ENCODE measurements at regions not wholly inside any gene's neighbourhood (a gene's known extent, or its start where the extent isn't known, plus 50 kb on each side); places are given as distances from the start of the nearest gene placed in this dataset.

DNA sequence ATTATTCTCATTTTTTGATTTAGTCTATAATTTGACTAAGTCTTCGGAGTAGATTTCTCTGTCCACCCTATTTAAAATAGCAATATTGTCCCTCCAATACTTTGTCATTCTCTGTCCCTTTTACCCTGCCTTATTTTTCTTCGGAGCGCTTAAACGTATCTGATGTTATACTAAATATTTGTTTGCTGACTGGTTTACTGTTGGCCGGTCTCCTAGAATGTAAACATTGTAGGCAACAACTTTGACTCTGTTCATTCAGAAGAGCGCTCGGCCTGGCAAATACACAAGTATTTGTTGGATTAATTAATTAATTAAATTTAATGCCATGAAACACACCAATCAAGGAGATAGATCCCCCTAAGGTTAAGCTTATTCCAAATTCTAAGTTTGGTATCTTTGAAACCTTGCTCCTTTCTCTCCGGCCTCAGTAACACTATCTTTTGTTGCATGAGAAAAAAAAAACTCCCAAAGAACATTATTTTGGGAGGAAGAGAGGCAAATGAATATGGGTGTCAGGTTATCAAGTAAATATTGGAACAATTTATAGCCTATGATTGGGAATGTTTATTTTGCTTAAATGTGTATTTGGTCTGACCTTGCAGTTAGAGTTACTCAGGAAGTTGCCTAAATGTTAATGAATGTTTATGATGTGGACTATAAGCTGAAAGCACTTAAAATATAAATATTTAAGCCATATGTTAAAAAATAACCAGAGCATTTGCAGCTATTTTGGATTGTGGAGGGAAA lies 231.1 kb downstream of the SOX4 start:
- no peak for DNase-seq

DNA sequence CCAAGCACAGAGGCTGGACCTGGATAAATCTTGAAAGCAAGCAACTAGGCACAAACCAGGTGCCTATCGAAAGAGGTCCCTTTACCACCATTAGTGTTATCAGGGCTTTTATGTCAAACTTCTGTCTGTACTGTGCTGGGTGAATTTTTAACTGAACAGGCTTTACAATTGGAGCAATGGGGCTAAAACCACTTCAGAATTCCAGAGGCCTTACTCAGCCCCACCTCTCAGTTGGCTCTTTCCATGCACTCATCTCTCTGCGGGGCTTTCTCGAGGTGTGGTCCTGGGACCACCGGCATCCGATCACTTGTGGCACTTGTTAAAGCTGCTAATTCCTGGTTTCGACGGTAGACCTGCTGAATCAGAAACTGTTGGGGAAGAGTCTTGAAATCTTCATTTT lies 232.5 kb downstream of the SOX4 start:
- no peak for DNase-seq

DNA sequence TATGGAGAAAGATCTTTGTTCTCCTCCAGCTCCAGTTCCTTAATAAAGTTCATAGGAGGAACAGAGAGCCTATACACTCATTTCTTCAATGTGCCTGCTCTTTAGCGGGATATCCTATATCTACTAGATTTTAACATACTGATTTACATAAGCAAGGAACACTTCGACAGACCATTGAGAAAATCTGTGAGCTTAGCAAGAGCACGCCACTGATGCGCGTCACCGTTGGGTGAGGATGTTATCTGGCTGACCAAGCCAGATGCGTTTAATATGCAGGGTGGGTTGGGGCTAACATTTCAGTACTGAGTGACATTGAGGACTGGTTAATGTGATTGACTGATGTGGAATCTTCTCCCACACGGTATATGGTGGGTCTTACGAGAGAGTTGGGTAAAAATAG lies 233.4 kb downstream of the SOX4 start:
- no peak for DNase-seq

DNA sequence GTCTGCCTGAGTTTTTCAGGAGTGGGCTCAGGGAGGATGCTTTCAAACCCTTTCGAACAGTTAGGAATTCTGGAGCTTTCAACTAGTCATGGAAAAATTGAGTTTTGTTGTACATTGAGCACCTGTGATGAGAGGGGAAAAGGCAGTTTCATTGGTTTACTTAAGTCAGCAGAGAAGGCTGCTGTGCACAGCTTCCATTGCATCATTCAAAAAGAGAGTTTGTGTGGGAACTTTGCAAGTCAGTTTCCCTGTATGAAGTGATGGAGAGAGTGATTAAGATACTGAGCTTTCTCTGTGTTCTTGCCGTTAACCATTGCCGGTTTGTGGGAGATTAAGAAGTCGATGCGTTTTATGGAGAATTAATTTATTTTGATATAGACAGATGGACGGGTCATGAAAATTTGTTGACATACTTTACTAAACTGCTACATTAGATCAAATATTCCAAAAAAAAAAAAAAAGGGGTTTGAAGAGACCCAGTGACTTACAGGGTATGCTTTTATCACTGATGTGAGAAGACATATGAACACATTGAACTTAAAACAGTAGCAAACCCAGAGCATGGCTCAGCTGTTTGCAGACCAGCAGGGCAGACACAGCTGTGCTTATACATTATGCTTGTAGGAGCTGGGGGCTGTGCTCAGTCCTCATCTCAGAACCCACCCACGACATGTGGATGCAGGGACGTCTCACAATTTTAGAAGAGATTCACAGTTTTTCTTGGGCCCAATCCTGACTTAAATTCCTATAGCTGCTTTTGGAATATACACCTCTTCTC lies 234.1 kb downstream of the SOX4 start:
- DNase-seq = no peak

DNA sequence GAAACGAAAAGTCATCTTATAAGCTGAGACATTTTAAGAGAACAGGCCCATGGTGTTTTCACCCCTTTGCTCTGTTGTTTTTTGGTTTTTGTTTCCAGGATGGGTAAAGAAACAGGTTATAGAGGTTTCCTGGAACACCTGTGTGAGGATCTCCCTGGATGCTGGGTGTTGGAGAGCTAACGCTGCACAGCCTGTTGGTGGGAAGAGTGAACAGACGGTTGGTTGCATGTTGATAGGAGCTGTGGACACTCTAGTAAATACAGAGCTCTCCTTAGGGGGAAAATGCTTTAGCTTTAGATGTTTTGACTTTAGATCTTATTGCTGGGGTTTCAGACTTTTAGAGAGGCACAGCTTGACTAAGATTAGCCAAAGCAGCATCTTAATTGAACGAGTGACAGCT lies 235.2 kb downstream of the SOX4 start:
- DNase-seq = no peak

DNA sequence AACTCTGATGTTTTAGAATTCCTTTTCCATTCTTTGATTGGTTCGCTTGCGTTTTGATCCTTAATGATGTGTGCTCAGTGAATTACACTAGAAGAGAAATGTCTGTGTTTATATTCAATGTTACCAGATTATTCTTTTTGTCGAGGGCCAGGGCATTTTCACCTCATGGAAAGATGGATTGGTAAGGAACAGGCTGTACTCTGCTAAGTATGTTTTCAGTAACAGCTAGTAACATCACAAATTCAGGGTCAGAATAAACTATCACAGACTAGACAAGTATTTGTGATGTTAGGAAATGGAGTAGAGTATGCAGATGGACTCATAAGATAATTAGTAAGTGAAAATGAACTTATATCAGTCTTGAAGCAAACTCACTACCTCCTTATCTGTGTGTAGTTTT lies 235.6 kb downstream of the SOX4 start:
- DNase-seq = no peak

DNA sequence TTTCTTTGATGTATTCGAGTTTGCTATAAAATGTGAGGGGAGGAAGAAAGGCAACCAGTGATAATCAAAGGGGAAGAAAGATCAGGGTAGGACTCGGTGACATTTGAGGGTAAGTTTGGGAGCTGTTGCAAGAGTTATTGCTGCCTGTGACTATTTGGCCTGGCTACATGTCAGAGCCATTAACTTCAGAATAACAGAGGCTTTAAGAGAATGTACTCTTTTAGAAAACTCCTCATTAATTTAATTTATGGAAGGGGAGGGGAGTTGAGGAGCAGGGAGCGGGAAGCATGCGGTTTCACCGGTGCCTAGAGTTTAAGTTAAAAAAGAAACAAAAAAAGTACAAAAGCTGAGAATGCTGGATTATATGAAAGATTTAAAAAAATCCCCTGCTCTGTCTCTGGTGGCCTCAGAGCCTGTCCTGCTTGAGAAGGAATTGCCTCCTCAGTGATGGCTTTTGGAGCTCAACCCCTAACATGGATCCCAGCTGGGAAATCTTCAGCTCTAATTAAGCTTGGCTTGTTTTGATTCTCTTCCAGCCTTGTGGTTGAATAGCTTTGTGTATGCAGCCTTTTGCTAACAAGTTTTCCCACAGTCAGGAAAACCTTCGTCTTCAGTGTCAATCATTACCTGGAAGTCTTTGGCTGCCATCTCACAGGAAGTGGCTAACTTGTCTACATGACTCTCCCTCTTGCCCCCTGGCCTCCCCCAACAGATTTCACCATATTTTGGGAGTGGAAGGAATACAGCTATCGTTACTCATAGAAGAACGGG lies 238.2 kb downstream of the SOX4 start:
- DNase-seq = no peak

DNA sequence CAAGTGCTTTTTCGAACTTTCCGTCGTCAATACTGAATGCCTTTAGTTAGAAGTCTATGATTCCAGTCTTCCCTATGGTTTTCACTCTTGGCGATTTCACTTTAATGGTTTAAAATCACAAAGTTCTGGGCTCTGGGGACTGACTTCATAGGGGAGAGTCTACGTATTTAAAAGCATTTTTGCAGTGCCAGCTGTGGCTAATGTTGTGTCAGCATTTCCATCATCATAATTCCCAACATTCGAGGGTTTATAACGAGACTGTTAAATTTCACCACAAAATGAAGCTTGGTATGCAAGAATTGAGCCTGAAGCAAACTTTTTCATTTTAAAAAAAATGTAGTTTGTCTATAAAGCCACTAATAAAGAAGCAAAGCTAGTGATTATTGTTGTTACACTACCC lies 242.7 kb downstream of the SOX4 start:
- no peak for DNase-seq

DNA sequence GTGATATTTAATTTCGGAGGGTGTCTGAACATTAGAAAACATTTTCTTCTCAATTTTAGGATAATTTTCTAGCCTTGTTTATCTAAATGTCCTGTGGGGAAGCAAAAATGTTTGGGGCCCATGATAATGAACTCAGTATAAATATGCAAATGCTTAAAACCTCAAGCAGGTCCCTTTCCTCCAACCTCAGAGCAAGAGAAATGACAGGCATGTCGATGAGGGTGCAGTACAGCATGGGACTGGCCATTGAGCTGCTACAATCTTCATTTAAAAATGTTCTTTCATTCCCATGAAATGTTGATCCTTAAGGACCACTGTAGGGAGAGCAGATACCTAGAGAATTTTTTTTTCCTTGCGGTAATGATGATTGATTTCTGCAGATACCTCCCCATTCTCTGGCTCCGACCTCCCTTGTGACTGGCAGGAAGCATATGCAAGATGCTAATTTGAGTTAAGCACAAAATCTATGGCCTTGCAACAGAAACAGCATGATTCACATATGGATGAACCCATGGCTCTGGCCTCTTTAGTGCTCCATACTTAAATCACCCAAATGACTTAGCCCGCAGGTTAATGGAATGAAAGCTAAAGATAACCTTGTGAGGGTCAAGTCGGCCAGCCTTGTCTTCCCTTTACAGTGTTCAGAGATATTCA lies 243.3 kb downstream of the SOX4 start:
- no peak for DNase-seq

DNA sequence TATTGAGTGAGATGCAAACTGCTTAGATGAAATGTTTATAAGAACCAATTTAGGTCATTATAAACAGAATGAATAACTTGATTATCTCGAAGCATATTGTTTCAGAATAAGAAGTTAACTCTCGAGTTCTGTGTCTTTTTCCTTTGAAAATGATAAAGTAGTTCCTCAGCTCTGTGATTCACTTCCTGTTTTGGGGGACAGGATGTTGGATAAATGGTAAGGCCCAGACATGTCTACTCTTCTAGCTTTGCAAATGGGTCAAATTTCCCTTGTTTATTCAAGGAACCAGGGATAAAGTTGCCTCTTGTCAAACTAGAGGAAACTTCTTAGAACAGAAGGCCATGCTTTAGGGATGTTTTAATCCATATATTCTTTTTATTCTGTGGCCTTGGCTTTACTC lies 246.9 kb downstream of the SOX4 start:
- DNase-seq = no peak

DNA sequence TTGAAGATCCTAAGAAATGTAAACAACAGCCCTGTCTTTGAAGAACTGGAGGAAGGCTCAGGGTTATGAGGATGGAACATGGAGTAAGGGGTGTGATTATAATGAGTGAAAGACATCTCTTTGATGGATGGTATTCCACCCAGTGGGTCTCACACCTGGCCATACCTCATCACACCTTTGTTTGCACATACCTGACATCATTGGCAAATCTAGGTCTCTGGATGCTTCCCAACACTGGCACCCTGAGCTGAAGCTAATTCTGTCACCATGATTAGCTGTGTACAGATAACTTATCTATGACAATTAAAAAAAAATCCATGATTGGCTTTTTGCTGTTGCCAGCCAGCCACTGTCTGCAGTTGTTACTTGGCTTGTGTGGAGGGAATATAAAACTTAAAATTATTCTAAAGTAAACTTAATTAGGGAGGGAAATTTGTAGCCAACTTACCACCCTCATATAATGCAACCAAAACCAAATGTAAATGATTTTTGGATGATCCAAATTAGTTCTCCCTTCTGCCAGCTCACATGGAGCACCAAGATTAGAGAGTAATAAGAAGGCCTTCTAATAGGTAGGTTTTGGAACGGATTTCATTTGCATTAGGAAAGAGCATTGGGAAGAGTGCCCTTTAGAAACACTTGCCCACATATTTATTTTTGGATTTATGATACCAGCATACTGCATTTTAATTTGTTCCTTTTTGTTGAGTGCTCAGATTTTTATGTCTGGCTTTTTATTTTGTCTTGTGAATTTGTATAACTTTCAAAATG lies 249.5 kb downstream of the SOX4 start:
- no peak for DNase-seq

DNA sequence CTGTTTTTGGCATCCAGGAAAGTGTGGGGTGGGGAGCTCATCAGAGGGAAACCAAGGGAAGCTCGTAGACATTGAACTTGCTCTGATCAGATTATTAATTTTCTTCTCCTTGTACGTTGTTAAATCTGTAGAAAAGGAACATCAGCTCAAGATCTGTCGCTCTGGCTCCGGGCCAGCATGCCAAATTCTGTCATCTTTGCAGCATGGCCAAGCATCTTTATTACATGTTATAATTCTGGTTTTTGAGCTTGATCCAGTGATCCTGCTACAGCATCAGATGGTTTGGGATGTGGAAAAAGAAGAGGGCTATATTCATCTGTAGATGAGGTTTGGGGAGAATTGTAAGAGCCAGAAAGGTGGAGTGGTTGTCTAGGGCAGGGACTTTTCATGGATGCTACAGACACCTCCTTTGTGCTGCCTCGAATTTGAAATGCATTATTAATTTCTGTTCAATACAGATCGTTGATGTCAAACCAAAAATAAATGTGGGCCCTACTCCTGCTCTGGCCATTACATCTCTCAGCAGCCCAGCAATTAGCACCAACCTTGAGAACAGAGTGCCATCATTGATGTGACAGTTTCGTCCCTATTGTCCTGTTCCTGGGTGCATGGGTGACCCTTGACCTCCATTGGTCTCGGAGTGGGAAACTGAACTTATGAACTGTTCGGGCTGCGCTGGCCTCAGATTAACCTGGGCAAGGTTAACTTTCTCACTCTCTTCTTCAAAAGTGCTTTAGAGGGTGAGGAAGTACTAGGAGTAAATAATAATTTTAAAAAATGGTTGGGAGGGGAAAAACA lies 250.8 kb downstream of the SOX4 start:
- no peak for DNase-seq

DNA sequence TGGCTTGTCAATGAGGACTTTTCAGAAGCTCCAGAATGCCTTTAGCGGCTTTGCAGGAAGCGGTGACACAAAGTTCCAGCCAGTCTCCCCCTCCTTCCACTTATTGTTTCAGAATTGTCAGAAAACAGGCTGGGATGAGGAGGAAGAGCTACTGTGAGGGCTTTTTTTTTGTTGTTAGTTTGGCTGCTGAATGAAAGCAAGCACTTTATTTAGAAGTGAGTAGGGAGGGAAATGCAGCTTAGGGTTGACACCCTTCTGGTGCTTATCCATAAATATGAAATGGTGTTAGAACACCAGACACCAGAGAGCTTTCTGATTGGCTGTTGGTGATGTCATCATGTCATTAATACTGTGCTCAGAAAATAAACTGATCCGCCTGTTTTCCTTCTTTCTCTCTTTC lies 251.5 kb downstream of the SOX4 start:
- DNase-seq = no peak

DNA sequence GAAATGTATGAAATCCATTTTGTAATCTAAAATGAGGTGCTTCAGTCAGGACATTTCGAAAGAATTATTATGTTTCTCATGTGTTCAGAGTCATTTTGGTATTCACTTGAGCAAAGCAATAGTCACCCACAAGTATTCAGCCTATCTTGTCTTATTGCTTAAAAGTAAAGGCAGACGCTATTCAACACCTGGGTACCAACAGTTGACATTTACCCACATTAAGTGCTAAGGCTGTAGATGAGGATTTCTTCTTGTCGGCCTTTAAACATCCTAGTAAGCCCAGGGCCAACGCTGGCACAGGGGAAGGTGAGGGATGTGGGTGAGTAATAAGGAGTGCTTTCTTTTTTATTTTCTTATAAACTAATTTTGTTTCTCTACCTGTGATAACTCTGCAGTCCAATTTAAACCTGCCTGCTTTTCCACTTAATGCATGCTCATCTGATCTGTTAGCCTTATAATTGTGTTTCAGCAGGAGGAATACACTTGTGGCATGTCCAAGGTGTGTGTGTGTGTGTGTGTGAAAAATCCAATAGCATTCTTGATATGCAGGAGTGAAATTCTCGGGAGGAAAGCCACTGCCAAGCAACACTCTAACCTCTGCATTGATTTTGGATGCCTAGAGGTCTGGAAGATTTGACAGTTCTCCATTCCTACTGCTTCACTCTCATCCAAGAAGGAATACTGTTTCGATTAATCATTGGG lies 252.0 kb downstream of the SOX4 start:
- no peak for DNase-seq

DNA sequence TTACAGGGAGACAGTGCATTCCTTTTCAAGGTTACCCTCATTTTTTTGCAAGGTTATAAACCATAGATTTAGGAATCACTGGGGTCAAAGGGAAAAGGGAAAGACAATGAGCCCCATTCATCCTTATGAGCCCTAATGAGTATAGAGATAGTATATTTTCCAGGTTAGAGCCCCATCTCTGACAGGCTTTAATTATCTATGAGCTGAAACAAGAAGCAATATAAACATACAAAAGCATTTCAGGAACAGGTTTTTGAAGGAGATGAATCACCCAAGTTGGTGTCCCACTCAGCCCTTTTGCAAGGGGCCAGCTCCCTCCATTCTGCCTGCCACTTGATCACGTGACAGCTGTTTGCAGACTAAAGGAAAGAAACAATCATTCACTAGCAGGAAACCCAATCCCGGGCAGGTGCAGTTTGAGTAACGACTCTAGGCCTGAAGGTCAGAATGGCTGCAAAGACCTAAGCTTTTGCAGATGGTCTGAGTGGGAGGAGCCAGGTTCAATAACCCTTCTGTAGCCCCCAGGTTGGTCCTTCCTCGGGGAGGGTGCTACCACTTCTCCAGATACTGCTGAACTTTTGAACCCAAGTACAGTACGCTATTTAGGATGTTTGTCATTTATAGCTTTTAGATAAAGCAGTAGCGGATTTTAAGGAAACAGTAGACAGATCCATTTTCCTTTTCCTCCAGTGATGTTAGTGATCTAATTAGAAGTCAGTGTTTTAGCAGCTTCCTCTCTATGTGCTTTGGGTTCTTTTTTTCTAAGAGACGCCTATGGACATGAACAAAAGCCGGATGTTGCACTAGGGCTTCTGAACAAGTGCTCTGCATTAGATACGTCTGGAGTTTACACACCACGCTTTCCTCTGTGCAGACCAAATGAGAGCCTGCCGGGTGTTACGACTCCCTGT lies 253.2 kb downstream of the SOX4 start:
- peak in 1 of 2 experiments; percentile 3 for DNase-seq

DNA sequence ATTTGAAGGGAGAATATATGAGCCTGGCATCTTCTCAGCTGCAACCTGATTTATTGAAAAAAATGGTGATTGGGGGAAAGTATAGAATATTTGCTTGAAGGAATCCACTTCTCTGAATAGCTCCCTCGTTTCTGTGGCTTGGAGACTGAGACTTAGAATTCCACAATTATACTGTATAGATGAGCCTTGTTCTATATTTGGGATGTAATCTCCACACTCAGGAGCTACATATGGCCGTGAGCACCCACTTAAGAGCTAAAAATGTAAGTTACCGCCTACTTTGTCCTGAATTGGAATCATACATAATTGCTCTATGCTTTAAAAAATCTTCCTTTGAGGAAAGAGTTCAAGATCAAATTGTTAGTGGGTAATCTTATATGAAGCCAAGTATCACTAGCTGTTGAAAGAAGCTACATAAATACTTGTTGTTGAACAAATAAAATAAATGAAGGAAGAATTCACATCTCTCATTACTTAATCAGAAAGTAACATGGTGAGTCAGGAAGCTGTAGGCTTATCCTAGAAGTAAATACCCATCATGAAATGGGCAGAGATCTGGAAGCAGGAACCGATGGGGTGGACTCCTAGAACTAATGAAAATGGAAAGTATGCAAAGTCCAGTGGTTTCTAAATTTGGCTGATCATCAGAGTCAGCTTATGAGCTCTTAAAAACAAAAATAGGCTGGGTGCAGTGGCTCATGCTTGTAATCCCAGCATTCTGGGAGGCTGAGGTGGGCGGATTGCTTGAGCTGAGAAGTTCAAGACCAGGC lies 254.3 kb downstream of the SOX4 start:
- DNase-seq = no peak

DNA sequence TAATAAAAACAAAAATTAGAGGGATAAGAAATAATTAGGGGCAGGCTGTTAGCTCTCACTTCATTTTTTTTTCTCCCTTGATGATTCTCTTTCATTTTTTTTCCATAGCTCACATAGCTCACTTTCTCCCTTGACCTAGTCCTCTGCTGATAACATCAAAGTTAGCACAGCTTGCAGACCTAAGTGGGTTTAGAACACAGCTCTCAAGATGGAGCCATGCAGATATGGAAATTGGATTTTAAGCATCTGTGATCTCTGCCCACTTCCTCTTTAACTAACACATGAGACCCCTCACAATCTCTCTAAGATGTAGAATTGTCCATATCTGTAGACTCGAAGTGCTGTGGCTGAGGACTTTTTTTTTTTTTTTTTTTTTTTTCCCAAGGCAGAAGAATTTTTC lies 257.1 kb downstream of the SOX4 start:
- DNase-seq = no peak

DNA sequence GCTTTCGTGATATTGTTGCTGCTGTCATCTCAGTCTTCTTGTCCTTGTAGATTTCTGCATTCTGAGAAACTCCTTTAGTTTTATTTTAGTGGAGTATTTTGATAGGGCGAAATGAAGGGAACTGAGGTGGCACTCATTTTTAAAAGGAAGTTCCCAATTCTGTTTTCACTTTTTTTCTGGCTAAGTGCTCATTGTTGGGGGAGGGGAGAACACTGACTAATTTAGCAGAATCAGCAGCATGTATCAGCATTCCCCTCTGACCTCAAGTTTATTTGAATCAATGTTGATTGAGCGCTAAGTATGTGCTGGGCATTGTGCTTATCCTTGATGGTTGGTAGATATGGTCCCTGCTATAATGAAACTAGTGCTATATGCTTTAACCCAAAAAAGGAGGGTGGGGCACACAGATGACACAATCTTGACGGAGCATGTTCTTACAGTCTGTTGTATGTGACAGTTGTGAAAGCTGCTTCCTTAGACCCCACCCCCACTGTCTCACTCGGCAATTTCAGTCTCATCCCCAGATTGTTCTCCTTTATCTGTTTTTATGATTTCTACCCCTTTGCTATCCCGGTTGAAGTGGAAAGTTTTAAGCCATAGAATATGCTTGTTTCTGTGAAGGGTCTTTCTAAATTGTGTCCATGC lies 262.4 kb downstream of the SOX4 start:
- no peak for DNase-seq

DNA sequence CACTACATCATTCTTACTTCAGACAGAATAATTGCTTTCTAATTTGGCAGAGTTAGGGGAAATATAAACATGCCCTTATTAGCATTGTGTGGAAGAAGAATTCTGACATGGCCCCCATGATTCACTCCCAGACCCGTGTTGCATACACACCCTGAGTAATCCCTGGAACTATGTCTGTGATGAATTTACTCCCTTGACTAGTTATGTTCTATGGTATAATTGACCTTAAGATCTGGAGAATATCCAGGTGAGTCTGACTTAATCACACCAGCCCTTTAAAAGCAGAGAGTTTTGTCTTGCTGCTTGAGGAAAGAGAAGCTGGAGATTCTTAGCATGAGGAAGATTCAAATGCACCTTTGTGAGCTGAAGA lies 262.9 kb downstream of the SOX4 start:
- no peak for DNase-seq
